MV-4-11 (cell line): ENCODE measurements at regions not wholly inside any gene's neighbourhood (a gene's known extent, or its start where the extent isn't known, plus 50 kb on each side); places are given as distances from the start of the nearest gene placed in this dataset.
"Not testable (repeated sequence)": the region's sequence is repeated elsewhere in the genome, so short reads cannot be mapped to it uniquely, and the experiment has no call there.

ENCODE experiments used
- DNase-seq: peaks from one replicate; lab custom pipeline; 2025; lab: John Stamatoyannopoulos, UW

GRCh38 chr5:167929841-167930240, 361.6 kb upstream of the WWC1 start:
- DNase-seq: no peak

- DNase-seq: no peak
Measured at GRCh38 chr5:167934551-167934971, 356.9 kb upstream of the WWC1 start.

GRCh38 chr5:167936022-167936421, 355.4 kb upstream of the WWC1 start:
- DNase-seq: no peak

GRCh38 chr5:167936944-167937634, 354.4 kb upstream of the WWC1 start:
- no peak for DNase-seq

GRCh38 chr5:167937635-167937998, 353.8 kb upstream of the WWC1 start:
- no peak for DNase-seq

- DNase-seq: no peak
Measured at GRCh38 chr5:167939686-167940085, 351.8 kb upstream of the WWC1 start.

GRCh38 chr5:167940911-167941310, 350.5 kb upstream of the WWC1 start:
- DNase-seq: no peak

GRCh38 chr5:167941556-167941955, 349.9 kb upstream of the WWC1 start:
- not testable (repeated sequence) for DNase-seq

GRCh38 chr5:167943343-167943742, 348.1 kb upstream of the WWC1 start:
- DNase-seq: no peak

- DNase-seq: no peak
Measured at GRCh38 chr5:167944121-167944852, 347.2 kb upstream of the WWC1 start.

GRCh38 chr5:167945542-167946384, 345.7 kb upstream of the WWC1 start:
- no peak for DNase-seq

GRCh38 chr5:167947306-167947705, 344.1 kb upstream of the WWC1 start:
- DNase-seq: no peak

GRCh38 chr5:167948251-167948650, 343.2 kb upstream of the WWC1 start:
- no peak for DNase-seq

GRCh38 chr5:167949435-167949834, 342.0 kb upstream of the WWC1 start:
- no peak for DNase-seq

- DNase-seq: no peak
Measured at GRCh38 chr5:167950126-167950721, 341.2 kb upstream of the WWC1 start.

GRCh38 chr5:167951116-167951515, 340.3 kb upstream of the WWC1 start:
- DNase-seq: no peak

- DNase-seq: no peak
Measured at GRCh38 chr5:167952278-167952995, 339.0 kb upstream of the WWC1 start.

GRCh38 chr5:167953151-167953798, 338.2 kb upstream of the WWC1 start:
- DNase-seq: no peak

- DNase-seq: no peak
Measured at GRCh38 chr5:167961731-167962130, 329.7 kb upstream of the WWC1 start.

GRCh38 chr5:167964529-167964928, 326.9 kb upstream of the WWC1 start:
- DNase-seq: no peak

- DNase-seq: no peak
Measured at GRCh38 chr5:167965710-167966109, 325.7 kb upstream of the WWC1 start.
